ENCODE measurements at regions not wholly inside any gene's neighbourhood (a gene's known extent, or its start where the extent isn't known, plus 50 kb on each side); places are given as distances from the start of the nearest gene placed in this dataset.
"Not testable (repeated sequence)": the region's sequence is repeated elsewhere in the genome, so short reads cannot be mapped to it uniquely, and the experiment has no call there.

GRCh38 chr2:87075054-87075790 is 53.6 kb upstream of the PLGLB1 start:
- peak overlapping the region; percentile 37; the same call in 1 of the 2 replicates for H3K4me3 ChIP-seq (ENCODE audit: low read length)
- no CpG with 5 or more reads among the region's 47 CpGs for WGBS (ENCODE audit: insufficient coverage, insufficient read length)
- H3K27ac ChIP-seq (ENCODE audit: low read length); H3K9me3 ChIP-seq (ENCODE audit: control insufficient read depth, insufficient read depth, low read length); H3K36me3 ChIP-seq (ENCODE audit: control insufficient read depth, insufficient read depth, low read length); H3K27me3 ChIP-seq (ENCODE audit: control insufficient read depth, insufficient read depth, low read length); DNase-seq (ENCODE audit: low read depth, low spot score); H3K4me1 ChIP-seq (ENCODE audit: control insufficient read depth, insufficient read depth, low read length): not testable (repeated sequence)

- H3K4me1 ChIP-seq (ENCODE audit: control insufficient read depth, insufficient read depth, low read length); H3K36me3 ChIP-seq (ENCODE audit: control insufficient read depth, insufficient read depth, low read length); DNase-seq (ENCODE audit: low read depth, low spot score); H3K9me3 ChIP-seq (ENCODE audit: control insufficient read depth, insufficient read depth, low read length); H3K27ac ChIP-seq (ENCODE audit: low read length); H3K27me3 ChIP-seq (ENCODE audit: control insufficient read depth, insufficient read depth, low read length): not testable (repeated sequence)
- peak overlapping the region; percentile 37; the same call in 1 of the 2 replicates for H3K4me3 ChIP-seq (ENCODE audit: low read length)
- WGBS (ENCODE audit: insufficient coverage, insufficient read length): no CpG with 5 or more reads among the region's 64 CpGs
These were observed 54.2 kb upstream of the PLGLB1 start for GRCh38 chr2:87075791-87076252.

- H3K4me3 ChIP-seq (ENCODE audit: low read length): peak overlapping the region; percentile 85; the same call in 1 of the 2 replicates
- H3K27me3 ChIP-seq (ENCODE audit: control insufficient read depth, insufficient read depth, low read length); H3K4me1 ChIP-seq (ENCODE audit: control insufficient read depth, insufficient read depth, low read length); H3K9me3 ChIP-seq (ENCODE audit: control insufficient read depth, insufficient read depth, low read length); H3K36me3 ChIP-seq (ENCODE audit: control insufficient read depth, insufficient read depth, low read length); H3K27ac ChIP-seq (ENCODE audit: low read length): not testable (repeated sequence)
- no CpG with 5 or more reads among the region's 84 CpGs for WGBS (ENCODE audit: insufficient coverage, insufficient read length)
- peak; percentile 11 for DNase-seq (ENCODE audit: low read depth, low spot score)
These were observed 54.8 kb upstream of the PLGLB1 start for GRCh38 chr2:87076253-87077123.

- H3K4me3 ChIP-seq (ENCODE audit: low read length): peak overlapping the region; percentile 85; the same call in 1 of the 2 replicates
- not testable (repeated sequence) for H3K27ac ChIP-seq (ENCODE audit: low read length); DNase-seq (ENCODE audit: low read depth, low spot score); H3K36me3 ChIP-seq (ENCODE audit: control insufficient read depth, insufficient read depth, low read length); H3K4me1 ChIP-seq (ENCODE audit: control insufficient read depth, insufficient read depth, low read length); H3K27me3 ChIP-seq (ENCODE audit: control insufficient read depth, insufficient read depth, low read length); H3K9me3 ChIP-seq (ENCODE audit: control insufficient read depth, insufficient read depth, low read length)
- no CpG with 5 or more reads among the region's 26 CpGs for WGBS (ENCODE audit: insufficient coverage, insufficient read length)
These were observed 55.4 kb upstream of the PLGLB1 start for GRCh38 chr2:87077124-87077446.

GRCh38 chr2:87081727-87082126 is 60.1 kb upstream of the PLGLB1 start:
- no CpG with 5 or more reads among the region's 2 CpGs for WGBS (ENCODE audit: insufficient coverage, insufficient read length)
- H3K27ac ChIP-seq (ENCODE audit: low read length); H3K27me3 ChIP-seq (ENCODE audit: control insufficient read depth, insufficient read depth, low read length); H3K9me3 ChIP-seq (ENCODE audit: control insufficient read depth, insufficient read depth, low read length); H3K4me1 ChIP-seq (ENCODE audit: control insufficient read depth, insufficient read depth, low read length); DNase-seq (ENCODE audit: low read depth, low spot score); H3K36me3 ChIP-seq (ENCODE audit: control insufficient read depth, insufficient read depth, low read length); H3K4me3 ChIP-seq (ENCODE audit: low read length): not testable (repeated sequence)

GRCh38 chr2:87088079-87088478 is 66.4 kb upstream of the PLGLB1 start:
- H3K9me3 ChIP-seq (ENCODE audit: control insufficient read depth, insufficient read depth, low read length); H3K27me3 ChIP-seq (ENCODE audit: control insufficient read depth, insufficient read depth, low read length); H3K4me3 ChIP-seq (ENCODE audit: low read length); H3K4me1 ChIP-seq (ENCODE audit: control insufficient read depth, insufficient read depth, low read length); DNase-seq (ENCODE audit: low read depth, low spot score); H3K27ac ChIP-seq (ENCODE audit: low read length); H3K36me3 ChIP-seq (ENCODE audit: control insufficient read depth, insufficient read depth, low read length): not testable (repeated sequence)
- WGBS (ENCODE audit: insufficient coverage, insufficient read length): no CpG with 5 or more reads among the region's 6 CpGs

GRCh38 chr2:87089401-87089800 is 67.8 kb upstream of the PLGLB1 start:
- not testable (repeated sequence) for H3K27ac ChIP-seq (ENCODE audit: low read length); H3K4me3 ChIP-seq (ENCODE audit: low read length); H3K36me3 ChIP-seq (ENCODE audit: control insufficient read depth, insufficient read depth, low read length); H3K9me3 ChIP-seq (ENCODE audit: control insufficient read depth, insufficient read depth, low read length); DNase-seq (ENCODE audit: low read depth, low spot score); H3K4me1 ChIP-seq (ENCODE audit: control insufficient read depth, insufficient read depth, low read length); H3K27me3 ChIP-seq (ENCODE audit: control insufficient read depth, insufficient read depth, low read length)
- no CpG with 5 or more reads among the region's 5 CpGs for WGBS (ENCODE audit: insufficient coverage, insufficient read length)

GRCh38 chr2:87093252-87093651 is 71.6 kb upstream of the PLGLB1 start:
- not testable (repeated sequence) for H3K27me3 ChIP-seq (ENCODE audit: control insufficient read depth, insufficient read depth, low read length); DNase-seq (ENCODE audit: low read depth, low spot score); H3K4me3 ChIP-seq (ENCODE audit: low read length); H3K27ac ChIP-seq (ENCODE audit: low read length); H3K9me3 ChIP-seq (ENCODE audit: control insufficient read depth, insufficient read depth, low read length); H3K4me1 ChIP-seq (ENCODE audit: control insufficient read depth, insufficient read depth, low read length); H3K36me3 ChIP-seq (ENCODE audit: control insufficient read depth, insufficient read depth, low read length)
- WGBS (ENCODE audit: insufficient coverage, insufficient read length): no CpG with 5 or more reads among the region's 7 CpGs

- H3K36me3 ChIP-seq (ENCODE audit: control insufficient read depth, insufficient read depth, low read length); DNase-seq (ENCODE audit: low read depth, low spot score); H3K4me1 ChIP-seq (ENCODE audit: control insufficient read depth, insufficient read depth, low read length); H3K4me3 ChIP-seq (ENCODE audit: low read length); H3K27ac ChIP-seq (ENCODE audit: low read length); H3K27me3 ChIP-seq (ENCODE audit: control insufficient read depth, insufficient read depth, low read length); H3K9me3 ChIP-seq (ENCODE audit: control insufficient read depth, insufficient read depth, low read length): not testable (repeated sequence)
- no CpG with 5 or more reads among the region's 12 CpGs for WGBS (ENCODE audit: insufficient coverage, insufficient read length)
These were observed 72.4 kb upstream of the PLGLB1 start for GRCh38 chr2:87093937-87094529.

- not testable (repeated sequence) for H3K9me3 ChIP-seq (ENCODE audit: control insufficient read depth, insufficient read depth, low read length); H3K4me3 ChIP-seq (ENCODE audit: low read length); H3K27ac ChIP-seq (ENCODE audit: low read length); H3K36me3 ChIP-seq (ENCODE audit: control insufficient read depth, insufficient read depth, low read length); H3K4me1 ChIP-seq (ENCODE audit: control insufficient read depth, insufficient read depth, low read length); H3K27me3 ChIP-seq (ENCODE audit: control insufficient read depth, insufficient read depth, low read length); DNase-seq (ENCODE audit: low read depth, low spot score)
These were observed 74.2 kb upstream of the PLGLB1 start for GRCh38 chr2:87095804-87096203.

All from iPS DF 6.9 (cell line).